ENCODE measurements at regions not wholly inside any gene's neighbourhood (a gene's known extent, or its start where the extent isn't known, plus 50 kb on each side); places are given as distances from the start of the nearest gene placed in this dataset.

- DNase-seq (ENCODE audit: low read depth): no peak
- in situ Hi-C loops (cut with HindIII; ENCODE audit: low pct_unique_long_range_greater_than_20kb, low sequenced_read_pairs): no loop called here
Measured at GRCh38 chr6:80468398-80468797, 361.9 kb downstream of the BCKDHB start.

GRCh38 chr6:80467408-80467807, 360.9 kb downstream of the BCKDHB start:
- in situ Hi-C loops (cut with HindIII; ENCODE audit: low pct_unique_long_range_greater_than_20kb, low sequenced_read_pairs): no loop called here
- no peak for DNase-seq (ENCODE audit: low read depth)

GRCh38 chr6:80466981-80467380, 360.5 kb downstream of the BCKDHB start:
- in situ Hi-C loops (cut with HindIII; ENCODE audit: low pct_unique_long_range_greater_than_20kb, low sequenced_read_pairs): no loop called here
- no peak for DNase-seq (ENCODE audit: low read depth)

GRCh38 chr6:80465513-80465912, 359.0 kb downstream of the BCKDHB start:
- no peak for DNase-seq (ENCODE audit: low read depth)

GRCh38 chr6:80464901-80465300, 358.4 kb downstream of the BCKDHB start:
- in situ Hi-C loops (cut with HindIII; ENCODE audit: low pct_unique_long_range_greater_than_20kb, low sequenced_read_pairs): no loop called here
- DNase-seq (ENCODE audit: low read depth): no peak

More at GRCh38 chr6:80465513-80465912, 359.0 kb downstream of the BCKDHB start:
- in situ Hi-C loops (cut with HindIII; ENCODE audit: low pct_unique_long_range_greater_than_20kb, low sequenced_read_pairs): no loop called here

GRCh38 chr6:80463197-80463596, 356.7 kb downstream of the BCKDHB start:
- DNase-seq (ENCODE audit: low read depth): no peak
- in situ Hi-C loops (cut with HindIII; ENCODE audit: low pct_unique_long_range_greater_than_20kb, low sequenced_read_pairs): no loop called here

- DNase-seq (ENCODE audit: low read depth): no peak
- in situ Hi-C loops (cut with HindIII; ENCODE audit: low pct_unique_long_range_greater_than_20kb, low sequenced_read_pairs): no loop called here
Measured at GRCh38 chr6:80460257-80460865, 353.9 kb downstream of the BCKDHB start.

GRCh38 chr6:80457439-80457933, 351.0 kb downstream of the BCKDHB start:
- in situ Hi-C loops (cut with HindIII; ENCODE audit: low pct_unique_long_range_greater_than_20kb, low sequenced_read_pairs): no loop called here
- DNase-seq (ENCODE audit: low read depth): peak; percentile 76

- DNase-seq (ENCODE audit: low read depth): no peak
- in situ Hi-C loops (cut with HindIII; ENCODE audit: low pct_unique_long_range_greater_than_20kb, low sequenced_read_pairs): no loop called here
Measured at GRCh38 chr6:80456724-80457438, 350.4 kb downstream of the BCKDHB start.

GRCh38 chr6:80454661-80455365, 348.3 kb downstream of the BCKDHB start:
- DNase-seq (ENCODE audit: low read depth): no peak
- in situ Hi-C loops (cut with HindIII; ENCODE audit: low pct_unique_long_range_greater_than_20kb, low sequenced_read_pairs): no loop called here

- DNase-seq (ENCODE audit: low read depth): peak; percentile 92
Measured at GRCh38 chr6:80454197-80454596, 347.7 kb downstream of the BCKDHB start.

GRCh38 chr6:80449726-80450125, 343.3 kb downstream of the BCKDHB start:
- DNase-seq (ENCODE audit: low read depth): no peak
- in situ Hi-C loops (cut with HindIII; ENCODE audit: low pct_unique_long_range_greater_than_20kb, low sequenced_read_pairs): no loop called here

More at GRCh38 chr6:80454197-80454596, 347.7 kb downstream of the BCKDHB start:
- in situ Hi-C loops (cut with HindIII; ENCODE audit: low pct_unique_long_range_greater_than_20kb, low sequenced_read_pairs): no loop called here

GRCh38 chr6:80446454-80447045, 340.1 kb downstream of the BCKDHB start:
- in situ Hi-C loops (cut with HindIII; ENCODE audit: low pct_unique_long_range_greater_than_20kb, low sequenced_read_pairs): no loop called here
- DNase-seq (ENCODE audit: low read depth): no peak

GRCh38 chr6:80445751-80446150, 339.3 kb downstream of the BCKDHB start:
- in situ Hi-C loops (cut with HindIII; ENCODE audit: low pct_unique_long_range_greater_than_20kb, low sequenced_read_pairs): no loop called here
- no peak for DNase-seq (ENCODE audit: low read depth)

- in situ Hi-C loops (cut with HindIII; ENCODE audit: low pct_unique_long_range_greater_than_20kb, low sequenced_read_pairs): no loop called here
- DNase-seq (ENCODE audit: low read depth): no peak
Measured at GRCh38 chr6:80442366-80442765, 335.9 kb downstream of the BCKDHB start.

GRCh38 chr6:80441131-80441530, 334.7 kb downstream of the BCKDHB start:
- in situ Hi-C loops (cut with HindIII; ENCODE audit: low pct_unique_long_range_greater_than_20kb, low sequenced_read_pairs): no loop called here
- DNase-seq (ENCODE audit: low read depth): no peak

- no peak for DNase-seq (ENCODE audit: low read depth)
- in situ Hi-C loops (cut with HindIII; ENCODE audit: low pct_unique_long_range_greater_than_20kb, low sequenced_read_pairs): no loop called here
Measured at GRCh38 chr6:80440496-80441115, 334.1 kb downstream of the BCKDHB start.

- in situ Hi-C loops (cut with HindIII; ENCODE audit: low pct_unique_long_range_greater_than_20kb, low sequenced_read_pairs): no loop called here
- no peak for DNase-seq (ENCODE audit: low read depth)
Measured at GRCh38 chr6:80439721-80440470, 333.4 kb downstream of the BCKDHB start.

Measured in Caki2 (cell line).